Kidney (tissue), 13 donors: ENCODE measurements at regions not wholly inside any gene's neighbourhood (a gene's known extent, or its start where the extent isn't known, plus 50 kb on each side); places are given as distances from the start of the nearest gene placed in this dataset.

Experiments
- DNase-seq, 5 donors: peaks; one replicate each; pipeline ENCODE4 v3.0.0-alpha.2; 2013 to 2020
- FAIRE-seq: peaks from 2 replicates; lab custom pipeline; 2012; peaks lifted over from hg19 to GRCh38; lab: Jason Lieb, UNC
- H3K27ac ChIP-seq, 2 donors: one replicate each; pipeline ENCODE4 v1.7.0; 2013; ENCODE audit warnings: low read depth in 2 of 2, low read length in 2 of 2, inconsistent platforms in 1 of 2
- H3K27me3 ChIP-seq: one replicate; pipeline ENCODE4 v1.7.1; 2013; ENCODE audit warnings: low read length, inconsistent platforms; ENCODE audit not compliant: control insufficient read depth, insufficient read depth
- H3K36me3 ChIP-seq, 3 donors: one replicate each; pipeline versions ENCODE4 v1.7.0 to v1.7.1; 2013; ENCODE audit warnings: low read length in 3 of 3, control low read depth in 1 of 3, inconsistent platforms in 1 of 3; ENCODE audit not compliant: insufficient read depth in 3 of 3, control insufficient read depth in 2 of 3
- H3K4me1 ChIP-seq, 3 donors: one replicate each; pipeline versions ENCODE4 v1.7.0 to v1.7.1; 2013; ENCODE audit warnings: low read length in 3 of 3, inconsistent platforms in 1 of 3, low read depth in 1 of 3; ENCODE audit not compliant: control insufficient read depth in 2 of 3, insufficient read depth in 2 of 3
- H3K4me3 ChIP-seq, 3 donors: one replicate each; pipeline versions ENCODE4 v1.7.0 to v1.8.1; 2013; ENCODE audit warnings: low read length in 3 of 3, control low read depth in 1 of 3, inconsistent platforms in 1 of 3
- H3K9ac ChIP-seq, 3 donors: one replicate each; pipeline versions ENCODE4 v1.7.0 to v1.7.1; 2013; ENCODE audit warnings: low read length in 3 of 3, control low read depth in 1 of 3, inconsistent platforms in 1 of 3
- H3K9me3 ChIP-seq, 3 donors: one replicate each; pipeline versions ENCODE4 v1.7.0 to v1.7.1; 2013; ENCODE audit warnings: low read length in 3 of 3, control low read depth in 1 of 3, inconsistent platforms in 1 of 3; ENCODE audit not compliant: control insufficient read depth in 2 of 3, insufficient read depth in 1 of 3
- intact Hi-C: fragments of 100-400 bp; cut with DNase I; formaldehyde crosslinking; loops from one replicate; pipeline ENCODE4 v1.11.1; 2022
- TF ChIP-seq, protein P1 (sequence below): IDR thresholded peaks from 3 replicates; pipeline ENCODE4 v1.5.1; 2012; ENCODE audit warnings: mild to moderate bottlenecking, moderate library complexity, borderline replicate concordance; ENCODE audit not compliant: insufficient read depth; ENCODE audit errors: extremely low read depth
- donor health status: control.
- donor health status: control.
- donor health status: control.
- donor health status: control.
- donor health status: control.
- donor health status: DM: yes; HTN: yes; CAD: no.
- donor health status: Normal renal cell carcinoma (clear cell type).

GRCh38 chr16:64841482-64841881, 280.4 kb downstream of the CDH11 start:
- intact Hi-C loops = no loop called here
- H3K27me3 ChIP-seq = no peaks in the 10 kb centered on the region
- H3K9me3 ChIP-seq = no peaks in the 10 kb centered on the region
- H3K36me3 ChIP-seq = no peaks in the 10 kb centered on the region
- no peak for FAIRE-seq
- no peaks in the 10 kb centered on the region for H3K4me1 ChIP-seq
- no peak for DNase-seq
- no peak overlapping the region for H3K27ac ChIP-seq
- H3K4me3 ChIP-seq = no peak overlapping the region
- TF ChIP-seq, protein P1, sequence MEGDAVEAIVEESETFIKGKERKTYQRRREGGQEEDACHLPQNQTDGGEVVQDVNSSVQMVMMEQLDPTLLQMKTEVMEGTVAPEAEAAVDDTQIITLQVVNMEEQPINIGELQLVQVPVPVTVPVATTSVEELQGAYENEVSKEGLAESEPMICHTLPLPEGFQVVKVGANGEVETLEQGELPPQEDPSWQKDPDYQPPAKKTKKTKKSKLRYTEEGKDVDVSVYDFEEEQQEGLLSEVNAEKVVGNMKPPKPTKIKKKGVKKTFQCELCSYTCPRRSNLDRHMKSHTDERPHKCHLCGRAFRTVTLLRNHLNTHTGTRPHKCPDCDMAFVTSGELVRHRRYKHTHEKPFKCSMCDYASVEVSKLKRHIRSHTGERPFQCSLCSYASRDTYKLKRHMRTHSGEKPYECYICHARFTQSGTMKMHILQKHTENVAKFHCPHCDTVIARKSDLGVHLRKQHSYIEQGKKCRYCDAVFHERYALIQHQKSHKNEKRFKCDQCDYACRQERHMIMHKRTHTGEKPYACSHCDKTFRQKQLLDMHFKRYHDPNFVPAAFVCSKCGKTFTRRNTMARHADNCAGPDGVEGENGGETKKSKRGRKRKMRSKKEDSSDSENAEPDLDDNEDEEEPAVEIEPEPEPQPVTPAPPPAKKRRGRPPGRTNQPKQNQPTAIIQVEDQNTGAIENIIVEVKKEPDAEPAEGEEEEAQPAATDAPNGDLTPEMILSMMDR = no peak
- no peak overlapping the region for H3K9ac ChIP-seq

- FAIRE-seq (no peak), DNase-seq (no peak)
- Histone ChIP-seq H3K4me3 (no peak overlapping the region), H3K9me3 (no peaks in the 10 kb centered on the region), H3K27me3 (no peaks in the 10 kb centered on the region), H3K4me1 (no peaks in the 10 kb centered on the region), H3K9ac (no peak overlapping the region), H3K27ac (no peak overlapping the region), H3K36me3 (no peaks in the 10 kb centered on the region)
- TF ChIP-seq, protein P1 = no peak
- intact Hi-C loops = no loop called here
Observed at GRCh38 chr16:64841071-64841470, 280.8 kb downstream of the CDH11 start.

DNA sequence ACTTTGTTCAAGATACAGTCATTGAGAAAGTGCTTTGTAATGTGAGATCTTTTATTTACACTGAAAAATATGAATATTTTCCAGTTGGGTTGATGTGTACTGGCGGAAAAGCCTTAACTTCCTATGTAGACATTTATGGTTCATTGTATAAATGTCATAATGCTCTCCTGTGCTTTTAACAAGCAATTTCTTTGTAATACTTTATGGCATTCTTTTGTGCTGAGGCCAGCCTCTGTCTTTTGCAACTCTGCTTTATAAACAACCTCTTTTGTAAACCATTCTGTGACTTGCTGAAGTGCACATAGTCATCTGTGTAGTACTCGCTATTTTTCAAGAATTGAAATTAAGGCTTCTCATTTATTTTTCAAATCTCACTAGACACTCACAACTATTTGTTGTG, 291.2 kb downstream of the CDH11 start:
- TF ChIP-seq, protein P1 = no peak
- FAIRE-seq (no peak), DNase-seq (no peak)
- intact Hi-C loops = no loop called here
- H3K27me3 ChIP-seq = no peaks in the 10 kb centered on the region
- H3K36me3 ChIP-seq = no peaks in the 10 kb centered on the region
- peaks cover 0 to 2% (median 0%) of the 10 kb centered on the region in 3 donors for H3K9me3 ChIP-seq
- H3K4me3 ChIP-seq = no peak overlapping the region
- H3K4me1 ChIP-seq = no peaks in the 10 kb centered on the region
- H3K27ac ChIP-seq = no peak overlapping the region
- H3K9ac ChIP-seq = no peak overlapping the region

GRCh38 chr16:64829678-64830077, 292.2 kb downstream of the CDH11 start:
- no peak overlapping the region for H3K27ac ChIP-seq
- no peaks in the 10 kb centered on the region for H3K27me3 ChIP-seq
- H3K4me1 ChIP-seq = no peaks in the 10 kb centered on the region
- FAIRE-seq = no peak
- no peak overlapping the region for H3K4me3 ChIP-seq
- no peak for DNase-seq
- H3K9ac ChIP-seq = no peak overlapping the region
- intact Hi-C loops = no loop called here
- peaks cover 0 to 2% (median 0%) of the 10 kb centered on the region in 3 donors for H3K9me3 ChIP-seq
- TF ChIP-seq, protein P1 = no peak
- H3K36me3 ChIP-seq = no peaks in the 10 kb centered on the region
